GM21723 (cell line): ENCODE measurements at regions not wholly inside any gene's neighbourhood (a gene's known extent, or its start where the extent isn't known, plus 50 kb on each side); places are given as distances from the start of the nearest gene placed in this dataset.
"Not testable (repeated sequence)": the region's sequence is repeated elsewhere in the genome, so short reads cannot be mapped to it uniquely, and the experiment has no call there.

Source experiments
- ATAC-seq: cut with Tn5 transposase; IDR thresholded peaks from one replicate; pipeline ENCODE4 v1.9.1; 2021; ENCODE audit warnings: mild to moderate bottlenecking, moderate library complexity; ENCODE audit not compliant: unreplicated experiment

DNA sequence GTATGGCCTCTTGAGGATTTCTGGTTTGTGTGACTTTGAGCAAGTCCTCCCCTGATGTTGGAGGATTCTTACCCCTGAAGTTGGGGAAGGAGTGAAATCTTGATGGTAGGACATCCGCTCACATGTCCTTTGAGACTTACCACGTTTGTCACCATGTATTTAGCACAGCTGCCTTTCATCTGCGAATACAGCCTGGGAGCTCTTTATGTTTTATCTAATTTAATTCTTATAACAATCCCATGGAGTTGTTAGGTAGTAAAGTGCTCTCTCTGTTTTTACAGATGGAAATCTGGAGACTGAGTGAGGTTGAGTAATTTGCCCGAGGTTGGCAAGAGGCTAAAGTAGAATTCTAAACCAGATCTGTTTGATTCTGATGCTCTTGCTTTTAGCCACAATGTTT is 154.9 kb upstream of the PLGLB2 start:
- not testable (repeated sequence) for ATAC-seq

DNA sequence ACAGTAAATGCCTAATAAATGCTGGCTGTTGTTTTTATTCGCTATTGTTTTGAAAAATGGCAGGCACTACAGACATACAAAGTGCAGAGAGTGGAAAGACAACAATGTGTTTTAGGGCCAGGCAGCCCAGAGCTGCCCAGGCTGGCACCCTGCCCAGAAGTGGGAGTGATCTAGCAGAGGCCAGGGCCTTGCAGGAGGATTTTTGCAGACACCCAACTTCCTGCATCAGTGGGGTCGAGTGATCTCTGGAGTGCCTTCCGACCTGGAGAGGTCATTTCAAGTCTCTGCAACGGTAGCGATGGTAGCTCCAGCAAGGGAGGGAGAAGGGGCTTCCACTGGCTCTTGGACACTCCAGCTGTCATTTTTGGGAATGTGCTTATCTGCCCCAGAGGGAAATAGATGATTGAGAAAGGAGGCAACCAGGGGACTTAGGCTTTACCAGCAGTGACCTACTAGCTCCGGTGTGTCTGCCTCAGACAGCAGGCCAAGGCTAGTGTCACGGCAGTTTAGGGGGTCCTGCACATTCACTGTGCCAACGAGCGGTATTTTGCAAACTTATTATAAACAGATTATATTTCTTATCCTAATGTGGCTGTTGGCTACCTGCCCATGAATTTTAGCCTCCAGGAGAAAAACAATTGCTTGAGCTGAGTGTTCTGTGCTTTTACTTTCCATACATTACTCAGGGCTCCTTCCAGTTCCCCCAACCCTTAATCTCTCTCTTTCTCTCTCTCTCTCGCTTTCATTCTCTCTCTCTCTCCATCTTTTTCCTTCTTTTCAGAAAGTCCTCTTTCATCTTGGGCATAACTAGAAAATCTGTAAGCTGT is 153.9 kb upstream of the PLGLB2 start:
- ATAC-seq: not testable (repeated sequence)

DNA sequence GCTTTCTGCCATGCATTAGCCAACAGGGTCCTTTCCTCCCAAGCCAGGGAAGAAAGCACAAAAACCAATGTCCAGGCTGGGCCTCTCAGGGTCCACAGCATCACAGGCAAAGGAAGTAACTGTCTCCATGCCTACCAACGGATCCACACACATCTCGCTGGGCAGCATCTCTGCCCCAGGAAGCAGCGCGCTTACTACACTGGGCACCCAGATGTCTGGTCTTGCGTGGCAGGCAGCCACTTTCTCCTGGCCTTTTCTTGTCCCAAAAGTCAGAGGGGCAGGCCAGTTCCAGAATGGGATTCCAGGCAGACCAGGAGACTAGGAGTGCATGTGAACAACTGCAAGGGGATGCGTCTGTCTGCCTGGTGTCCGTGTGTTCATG is 153.3 kb upstream of the PLGLB2 start:
- ATAC-seq: not testable (repeated sequence)

DNA sequence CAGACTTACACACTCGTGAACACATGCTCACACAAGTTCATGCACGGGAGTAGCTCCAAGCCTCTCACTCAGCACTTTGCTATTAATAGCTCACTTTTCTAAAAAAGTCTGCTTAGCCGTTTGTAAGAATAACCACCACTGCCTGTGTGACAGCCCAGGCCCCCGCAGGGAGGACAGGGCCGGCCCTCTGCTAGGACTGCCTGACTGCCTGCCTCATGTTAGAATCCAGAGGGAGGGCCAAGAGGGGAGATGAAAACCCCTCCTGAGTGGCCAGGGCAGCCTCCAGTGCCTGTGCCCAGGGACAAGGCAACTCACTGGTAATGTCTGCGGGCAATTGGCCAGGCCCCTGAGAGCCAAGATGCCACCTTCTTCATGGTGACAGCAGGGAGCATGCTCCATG is 152.9 kb upstream of the PLGLB2 start:
- not testable (repeated sequence) for ATAC-seq

DNA sequence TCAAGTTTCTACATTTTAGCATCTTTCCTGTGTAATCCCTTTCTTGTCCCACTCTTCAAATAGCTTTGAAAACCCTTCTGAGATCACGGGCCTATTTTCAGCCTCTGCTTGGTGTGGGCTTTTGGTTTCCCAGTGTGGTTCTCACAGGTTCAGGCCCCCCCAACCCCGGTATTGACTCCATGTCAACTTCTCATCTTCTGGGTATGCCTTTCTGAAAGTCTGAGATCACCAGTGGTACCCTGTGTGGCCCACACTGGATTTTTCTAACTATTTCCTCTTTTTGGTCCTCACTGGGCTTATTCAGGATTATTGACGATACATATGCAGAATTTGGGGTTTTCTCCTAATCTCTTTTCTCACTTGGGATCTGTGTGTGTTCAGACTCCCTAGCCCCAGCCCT is 146.9 kb upstream of the PLGLB2 start:
- ATAC-seq: not testable (repeated sequence)

DNA sequence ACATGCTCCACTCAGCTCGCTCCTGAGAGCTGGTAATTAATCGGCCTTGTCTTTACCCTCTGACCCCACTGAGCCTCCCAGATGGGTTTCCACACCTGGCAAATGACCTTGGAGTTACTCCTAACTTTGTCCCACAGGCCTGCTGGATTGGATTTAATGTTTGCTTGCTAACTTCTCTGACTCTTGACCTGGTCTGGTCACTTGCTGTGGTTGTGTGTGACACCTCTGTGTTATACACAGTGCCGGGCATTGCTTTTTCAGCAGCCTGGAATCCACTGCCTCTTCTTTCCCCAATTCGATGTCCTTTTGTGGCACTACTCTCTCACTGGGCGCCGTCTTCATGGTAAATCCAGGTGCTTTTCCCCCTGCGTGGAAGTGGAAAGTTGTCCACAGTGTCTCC is 145.8 kb upstream of the PLGLB2 start:
- not testable (repeated sequence) for ATAC-seq

DNA sequence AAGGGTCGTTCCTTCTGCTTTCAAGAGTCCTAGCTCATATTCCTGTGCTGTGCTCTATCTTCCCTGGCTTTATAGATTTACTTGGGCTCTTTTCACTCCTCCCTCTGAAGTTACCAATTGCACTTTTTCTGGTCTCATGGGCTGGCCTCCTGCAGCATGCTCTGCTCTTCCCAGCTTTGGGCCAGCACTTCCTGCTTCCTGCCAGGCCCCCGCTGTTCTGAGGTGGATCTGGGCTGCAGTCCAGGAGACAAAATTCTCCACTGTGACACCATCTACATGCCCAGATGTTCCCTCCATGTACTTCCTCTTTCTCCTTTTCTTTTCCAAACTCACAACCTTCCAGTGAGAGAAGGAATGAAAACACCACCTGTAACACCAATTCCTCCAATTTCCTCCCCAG is 145.2 kb upstream of the PLGLB2 start:
- not testable (repeated sequence) for ATAC-seq

DNA sequence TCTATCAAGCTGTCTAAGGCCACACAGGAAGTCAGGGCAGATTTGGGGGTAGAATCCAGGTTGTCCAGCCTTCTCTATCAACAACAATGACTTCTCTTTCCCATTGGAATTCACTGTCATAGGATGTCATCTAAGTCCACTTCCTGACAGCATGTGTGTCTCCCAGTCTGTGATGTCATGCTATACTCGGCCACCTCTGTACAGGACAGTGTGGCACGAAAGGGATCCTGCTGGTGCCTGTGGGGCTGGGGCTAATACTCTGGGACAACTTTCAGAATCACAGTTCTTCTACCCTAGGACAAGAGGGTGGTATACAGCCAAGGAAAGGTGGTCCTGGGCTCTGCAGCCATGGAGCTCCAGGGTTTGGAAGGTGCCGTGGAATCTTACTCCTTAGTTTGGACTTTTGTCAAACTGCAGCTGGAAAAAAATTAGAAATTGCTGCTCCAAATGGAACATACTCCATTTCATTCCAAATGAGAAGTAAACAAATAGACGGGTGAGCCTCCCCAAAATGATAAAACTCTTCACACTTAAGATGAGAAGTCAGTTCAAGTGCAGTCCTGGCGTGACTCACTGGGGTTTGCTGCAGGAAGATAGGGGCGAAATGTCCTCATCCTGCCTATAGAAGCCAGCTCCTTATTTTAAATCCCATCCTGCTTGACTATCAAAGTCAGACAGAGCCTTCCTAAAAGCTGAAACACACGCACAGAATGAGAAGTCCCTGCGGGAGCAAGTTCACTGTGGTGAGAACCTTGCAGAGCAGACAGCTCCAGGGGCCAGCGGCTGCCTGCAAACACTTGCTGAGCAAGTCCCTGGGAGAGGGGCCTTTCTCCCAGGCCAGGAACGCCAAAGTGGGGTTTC is 144.2 kb upstream of the PLGLB2 start:
- ATAC-seq: not testable (repeated sequence)

DNA sequence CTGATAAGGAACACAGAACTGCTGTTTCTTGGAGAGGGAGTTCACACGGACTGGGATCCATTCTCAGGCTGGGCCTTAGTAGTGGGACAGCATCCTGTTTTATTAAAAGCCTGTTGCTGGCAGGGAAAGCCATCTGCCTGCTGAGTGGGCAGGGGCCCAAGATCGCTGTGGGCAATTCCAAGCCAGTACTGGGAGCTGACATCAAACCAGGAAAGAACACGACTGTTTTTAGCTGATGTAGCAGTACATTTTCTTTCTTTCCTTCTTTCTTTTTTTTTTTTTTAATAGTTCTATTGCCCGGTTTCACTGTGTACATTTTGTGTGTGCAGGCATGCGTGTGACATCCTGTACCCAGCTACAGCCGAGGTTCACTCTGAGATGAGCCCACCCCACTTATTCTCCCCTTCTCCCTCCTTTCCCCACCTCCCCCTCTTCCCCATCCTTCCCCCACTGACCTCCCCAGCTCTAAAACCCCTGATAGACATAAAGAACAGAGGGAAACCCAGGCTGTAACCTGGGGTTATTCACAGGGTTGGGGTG is 143.5 kb upstream of the PLGLB2 start:
- ATAC-seq: not testable (repeated sequence)

DNA sequence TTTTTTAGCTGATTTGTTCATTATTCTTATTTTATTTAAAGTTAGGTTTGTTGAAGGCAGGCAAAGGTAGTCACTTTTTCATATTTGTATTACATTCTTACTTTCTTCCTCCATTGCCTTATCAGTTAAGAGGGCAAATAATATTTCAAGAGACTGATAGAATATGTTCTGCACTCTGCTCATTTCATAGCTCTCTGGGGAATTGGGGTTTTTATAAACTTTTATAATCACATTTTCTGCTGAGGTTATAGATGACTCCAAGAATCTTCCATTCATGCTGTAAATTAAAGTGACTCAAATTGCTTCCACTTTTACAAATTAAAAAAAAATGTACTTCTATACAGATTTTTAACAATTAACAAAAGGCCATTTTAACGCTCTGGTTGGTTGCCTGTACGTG is 142.9 kb upstream of the PLGLB2 start:
- ATAC-seq: not testable (repeated sequence)

DNA sequence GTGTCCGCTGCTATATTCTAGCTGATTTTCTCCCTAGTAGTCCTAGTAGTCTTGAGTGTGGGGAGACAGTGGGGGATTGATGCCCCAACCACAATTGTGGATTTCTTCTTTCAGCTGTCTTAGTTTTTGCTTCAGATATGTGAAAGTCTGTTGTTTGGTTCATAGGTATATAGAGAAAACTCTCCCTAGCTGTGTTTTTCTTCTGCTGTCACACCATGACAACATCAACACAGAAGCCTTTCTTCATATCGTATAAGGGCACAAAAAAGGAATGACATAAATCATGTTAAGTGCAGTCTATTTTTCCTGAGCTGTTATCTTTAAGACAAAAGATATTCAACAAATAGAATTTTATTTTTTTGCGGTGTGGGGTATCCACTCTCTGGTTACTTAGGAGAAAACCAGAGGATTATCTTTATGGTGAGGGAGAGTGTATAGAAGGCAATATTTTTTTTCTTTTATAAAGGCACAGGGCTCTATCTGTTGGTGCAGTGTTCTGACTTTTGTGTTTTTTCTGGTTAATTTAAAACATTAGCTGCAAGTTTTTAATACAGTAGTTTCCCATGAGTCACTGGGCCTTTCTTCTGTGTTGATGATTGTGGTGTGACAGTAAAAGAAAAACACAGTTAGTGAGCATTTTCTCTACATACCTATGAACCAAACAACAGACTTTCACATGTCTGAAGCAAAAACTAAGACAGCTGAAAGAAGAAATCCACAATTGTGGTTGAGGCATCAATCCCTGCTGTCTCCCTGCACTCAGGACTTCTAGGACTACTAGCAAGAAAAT is 139.3 kb upstream of the PLGLB2 start:
- ATAC-seq: not testable (repeated sequence)

DNA sequence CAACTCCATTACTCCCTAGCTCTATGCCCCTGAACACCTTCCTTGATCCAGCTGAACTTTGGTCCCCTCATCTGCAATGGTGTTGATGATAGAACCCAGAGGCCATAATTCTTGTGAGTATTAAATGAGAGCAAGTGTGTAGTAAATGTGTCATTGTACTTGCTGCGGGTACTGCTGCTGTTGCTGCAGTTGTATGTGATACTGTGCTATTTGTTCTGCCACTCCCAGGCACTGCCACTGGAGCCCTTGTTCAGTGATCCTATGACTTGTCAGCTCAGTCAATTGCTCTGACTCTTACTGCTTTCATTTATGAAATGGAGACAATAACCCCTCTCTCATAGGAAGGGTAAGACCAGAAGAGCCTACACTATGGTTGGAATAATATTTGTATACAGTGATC is 136.9 kb upstream of the PLGLB2 start:
- not testable (repeated sequence) for ATAC-seq

DNA sequence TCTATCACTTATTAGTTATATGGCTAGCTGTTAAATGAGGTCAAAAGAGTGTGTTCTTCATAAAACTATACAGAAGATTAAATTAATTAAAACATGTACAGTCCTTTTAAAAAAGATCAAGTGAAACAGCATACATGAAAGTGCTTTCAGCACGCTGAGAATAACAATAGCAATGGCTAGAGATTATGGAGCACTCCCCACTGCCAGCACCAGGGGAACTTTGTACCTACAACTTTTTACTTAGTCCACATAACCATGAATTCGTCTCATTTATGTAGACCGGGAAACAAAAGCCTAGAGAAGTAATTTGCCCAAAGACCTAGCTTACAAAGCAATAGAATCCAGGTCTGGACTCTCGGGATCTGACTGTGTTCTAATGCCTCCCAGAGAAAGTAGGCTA is 136.5 kb upstream of the PLGLB2 start:
- not testable (repeated sequence) for ATAC-seq

DNA sequence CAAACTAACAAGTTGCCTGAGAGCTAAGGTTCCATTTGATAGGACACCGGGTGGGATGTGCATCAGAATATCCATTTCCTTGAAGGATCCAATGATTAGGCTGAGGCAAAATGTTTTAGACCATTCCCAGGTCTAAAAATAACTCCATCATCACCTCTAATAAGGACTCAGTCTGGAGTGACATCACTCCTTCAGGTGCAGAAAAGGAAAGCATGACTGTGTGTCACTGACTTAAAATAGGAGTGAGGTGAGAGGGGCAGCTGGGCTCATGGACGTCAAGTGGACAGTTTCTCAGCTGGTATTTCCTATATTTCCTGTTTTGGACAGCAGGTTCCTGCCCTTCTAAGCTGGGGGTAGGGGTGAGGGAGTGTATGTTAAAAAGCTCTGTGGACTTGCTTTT is 135.9 kb upstream of the PLGLB2 start:
- not testable (repeated sequence) for ATAC-seq

DNA sequence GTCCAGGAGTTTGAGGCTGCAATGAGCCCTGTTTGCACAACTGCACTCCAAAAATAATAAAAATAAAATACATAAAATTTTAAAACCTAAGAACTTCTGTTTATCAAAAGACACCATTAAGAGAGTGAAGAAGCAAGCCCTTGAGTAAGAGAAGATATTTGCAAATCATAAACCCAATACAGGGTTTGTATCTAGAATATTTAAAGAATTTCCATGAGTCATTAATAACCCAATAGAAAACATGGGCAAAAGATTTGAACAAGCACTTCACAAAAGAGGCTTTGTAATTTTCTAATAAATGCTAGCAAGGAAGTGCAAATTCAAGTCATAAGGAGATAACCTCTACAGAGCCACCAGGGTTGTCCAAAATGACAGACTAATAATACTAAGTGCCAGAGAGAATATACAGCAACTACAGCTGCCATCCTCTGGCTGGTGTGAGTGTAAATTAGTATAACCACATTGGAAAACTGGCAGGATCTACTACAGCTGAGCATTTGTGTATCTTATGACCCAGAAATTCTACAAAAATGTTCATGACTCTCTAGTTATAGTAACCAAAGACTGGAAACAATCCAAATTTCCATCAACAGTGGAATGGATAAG is 133.0 kb upstream of the PLGLB2 start:
- ATAC-seq: not testable (repeated sequence)

DNA sequence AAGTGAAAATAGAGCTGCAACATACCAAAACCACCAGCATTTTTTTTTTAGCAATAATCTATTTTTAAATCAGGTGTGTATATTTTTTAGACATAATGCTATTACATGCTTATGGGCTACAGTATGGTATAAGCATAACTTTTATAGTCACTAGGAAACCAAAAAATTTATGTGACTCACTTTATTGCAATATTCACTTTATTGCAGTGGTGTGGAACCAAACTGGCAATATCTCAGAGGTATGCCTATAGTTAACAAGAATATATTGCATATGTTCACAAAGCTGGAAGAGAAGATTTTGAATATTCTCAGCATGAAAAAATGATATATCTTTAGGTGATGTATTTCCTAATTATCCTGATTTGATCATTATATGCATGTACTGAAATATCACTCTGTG is 128.8 kb upstream of the PLGLB2 start:
- not testable (repeated sequence) for ATAC-seq

DNA sequence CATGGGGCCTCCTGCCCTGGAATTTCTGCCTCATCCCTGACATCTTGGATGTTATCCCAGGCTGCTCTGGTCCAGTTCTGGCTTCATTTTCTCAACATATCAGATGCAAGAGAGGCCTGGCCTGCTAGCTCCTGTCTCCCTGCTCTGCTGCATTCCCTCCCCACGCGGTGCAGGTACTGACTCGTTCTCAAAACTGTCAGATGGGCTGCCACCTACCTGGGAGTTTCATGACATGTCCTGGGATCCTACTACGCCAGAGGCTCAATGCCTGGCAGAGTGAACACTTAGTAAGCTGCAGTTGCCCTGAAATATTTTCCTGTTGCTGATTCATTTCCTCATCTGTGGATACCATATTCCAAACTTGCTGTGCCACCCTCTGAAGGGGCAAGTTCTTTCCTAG is 126.7 kb upstream of the PLGLB2 start:
- not testable (repeated sequence) for ATAC-seq

DNA sequence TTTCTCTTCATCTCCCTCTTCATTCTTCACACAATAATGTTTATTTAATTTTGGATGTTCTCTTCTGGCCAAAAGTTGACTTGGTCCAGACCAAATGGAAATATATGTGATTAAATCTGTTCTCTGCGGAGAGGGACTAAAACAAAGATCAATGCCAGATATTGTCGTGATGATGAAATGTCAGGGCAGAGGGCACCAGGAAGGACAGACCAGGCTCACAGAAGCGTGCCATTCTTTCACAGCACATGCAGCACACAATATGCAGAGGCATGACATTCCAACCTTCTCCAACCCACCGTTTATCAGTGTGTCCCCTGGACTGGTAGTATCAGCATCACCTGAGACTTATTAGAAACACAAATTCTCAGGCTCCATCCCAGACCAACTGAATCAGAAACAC is 125.2 kb upstream of the PLGLB2 start:
- not testable (repeated sequence) for ATAC-seq

DNA sequence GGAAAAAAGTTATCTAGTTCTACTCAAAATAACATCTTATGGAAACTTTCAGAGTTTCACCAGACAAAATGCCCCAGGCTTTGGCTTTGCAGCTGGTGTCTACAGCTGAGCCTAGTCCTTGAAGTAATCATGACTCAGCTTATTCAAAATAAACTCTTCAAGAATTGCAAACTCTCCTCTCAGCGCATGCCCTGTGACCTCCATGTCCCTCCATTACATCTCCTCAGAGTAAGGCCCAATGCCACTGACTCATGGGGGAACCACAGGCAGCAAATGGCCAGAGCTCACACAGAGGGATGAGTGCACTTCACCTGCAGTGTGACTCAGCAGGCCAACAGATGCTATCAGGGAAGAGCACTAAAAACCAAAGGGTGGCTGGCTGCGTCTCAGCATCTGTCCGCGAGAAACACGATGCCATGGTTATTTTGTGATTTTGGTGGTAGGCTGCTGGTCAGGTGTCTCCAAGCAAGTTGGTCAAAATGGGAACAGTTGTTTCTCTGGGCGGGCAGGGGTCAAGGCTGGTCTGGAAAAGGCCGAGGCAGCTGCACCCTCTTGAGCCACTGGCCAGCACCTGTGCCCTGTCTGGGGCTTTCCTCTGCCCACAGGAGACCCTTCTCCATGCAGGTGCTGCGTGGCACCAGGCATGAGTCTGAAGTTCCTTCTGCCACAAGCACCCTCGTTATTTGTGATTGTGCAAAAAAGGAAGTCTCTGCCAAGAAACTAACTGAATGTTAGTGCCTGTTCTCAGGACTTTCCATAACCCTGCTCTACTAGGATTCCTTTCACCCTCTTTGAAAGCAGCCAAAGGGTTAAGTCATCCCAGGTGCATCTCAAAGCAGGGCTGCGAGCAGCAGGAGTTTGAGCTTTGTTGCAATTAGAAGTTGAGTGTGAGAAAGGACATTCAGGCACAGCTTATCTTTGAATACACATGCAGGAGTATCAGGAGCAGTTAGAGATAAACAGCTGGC is 118.1 kb upstream of the PLGLB2 start:
- ATAC-seq: not testable (repeated sequence)
